ENCODE measurements at regions not wholly inside any gene's neighbourhood (a gene's known extent, or its start where the extent isn't known, plus 50 kb on each side); places are given as distances from the start of the nearest gene placed in this dataset.

GRCh38 chr2:62362561-62362960 lies 143.4 kb downstream of the TMEM17 start:
- H3K27me3 ChIP-seq, result no peaks in the 10 kb centered on the region
- intact Hi-C loops (cut with DNase I; ENCODE audit: low total_unique reads), result no loop called here
- DNase-seq, result peak in 1 of 2 donors; percentile 48
- TF ChIP-seq POLR2A (IDR thresholded peaks at IDR 0.05), result no peak
- no peak for TF ChIP-seq EP300 (IDR thresholded peaks at IDR 0.05)
- TF ChIP-seq CTCF (IDR thresholded peaks at IDR 0.05), result no peak
- no peak for TF ChIP-seq POLR2AphosphoS5 (IDR thresholded peaks at IDR 0.05)
- WGBS, 5 donors, result 63 to 74% (median 73%) methylated on average over 6 to 7 of the region's 7 CpGs
- H3K9me3 ChIP-seq, result peaks cover 0 to 7% (median 0%) of the 10 kb centered on the region in 4 donors
- H3K27ac ChIP-seq, result no peak overlapping the region
- no peaks in the 10 kb centered on the region for H3K36me3 ChIP-seq
- no peak overlapping the region for H3K4me3 ChIP-seq
- no peaks in the 10 kb centered on the region for H3K4me1 ChIP-seq

GRCh38 chr2:62361964-62362363 lies 144.0 kb downstream of the TMEM17 start:
- H3K4me1 ChIP-seq, result no peaks in the 10 kb centered on the region
- no peak overlapping the region for H3K4me3 ChIP-seq
- DNase-seq, result no peak
- no peak overlapping the region for H3K27ac ChIP-seq
- WGBS, 5 donors, result 93 to 100% (median 97%) methylated on average over 1 to 2 of the region's 2 CpGs
- H3K27me3 ChIP-seq, result no peaks in the 10 kb centered on the region
- no peaks in the 10 kb centered on the region for H3K36me3 ChIP-seq
- intact Hi-C loops (cut with DNase I; ENCODE audit: low total_unique reads), result no loop called here
- TF ChIP-seq POLR2A (IDR thresholded peaks at IDR 0.05), result no peak
- TF ChIP-seq CTCF (IDR thresholded peaks at IDR 0.05), result no peak
- TF ChIP-seq POLR2AphosphoS5 (IDR thresholded peaks at IDR 0.05), result no peak
- no peak for TF ChIP-seq EP300 (IDR thresholded peaks at IDR 0.05)
- peaks cover 0 to 7% (median 0%) of the 10 kb centered on the region in 4 donors for H3K9me3 ChIP-seq

GRCh38 chr2:62354771-62355561 lies 151.0 kb downstream of the TMEM17 start:
- H3K36me3 ChIP-seq, result no peaks in the 10 kb centered on the region
- intact Hi-C loops (cut with DNase I; ENCODE audit: low total_unique reads), result no loop called here
- TF ChIP-seq EP300 (IDR thresholded peaks at IDR 0.05) (no peak), CTCF (IDR thresholded peaks at IDR 0.05) (no peak), POLR2A (IDR thresholded peaks at IDR 0.05) (no peak), POLR2AphosphoS5 (IDR thresholded peaks at IDR 0.05) (no peak)

GRCh38 chr2:62352031-62352430 lies 154.0 kb downstream of the TMEM17 start:
- 85 to 98% (median 93%) methylated on average over 1 of the region's 1 CpG for WGBS, 5 donors
- H3K4me3 ChIP-seq, result no peak overlapping the region
- H3K27ac ChIP-seq, result no peak overlapping the region
- H3K36me3 ChIP-seq, result no peaks in the 10 kb centered on the region
- H3K27me3 ChIP-seq, result no peaks in the 10 kb centered on the region
- H3K9me3 ChIP-seq, result peaks cover 0 to 15% (median 7%) of the 10 kb centered on the region in 4 donors
- no peaks in the 10 kb centered on the region for H3K4me1 ChIP-seq
- TF ChIP-seq CTCF (IDR thresholded peaks at IDR 0.05), result no peak
- no peak for TF ChIP-seq POLR2A (IDR thresholded peaks at IDR 0.05)
- TF ChIP-seq EP300 (IDR thresholded peaks at IDR 0.05), result no peak
- no peak for TF ChIP-seq POLR2AphosphoS5 (IDR thresholded peaks at IDR 0.05)
- no peak for DNase-seq
- intact Hi-C loops (cut with DNase I; ENCODE audit: low total_unique reads), result no loop called here

More at GRCh38 chr2:62354771-62355561, 151.0 kb downstream of the TMEM17 start:
- no peak overlapping the region for H3K4me3 ChIP-seq
- H3K9me3 ChIP-seq, result peaks cover 0 to 15% (median 7%) of the 10 kb centered on the region in 4 donors
- H3K27me3 ChIP-seq, result no peaks in the 10 kb centered on the region
- no peaks in the 10 kb centered on the region for H3K4me1 ChIP-seq
- no peak overlapping the region for H3K27ac ChIP-seq
- DNase-seq, result no peak
- WGBS, 5 donors, result 65 to 73% (median 70%) methylated on average over 9 of the region's 9 CpGs

Data from stomach (tissue), 8 donors.